ENCODE measurements at regions not wholly inside any gene's neighbourhood (a gene's known extent, or its start where the extent isn't known, plus 50 kb on each side); places are given as distances from the start of the nearest gene placed in this dataset.
"Not testable (repeated sequence)": the region's sequence is repeated elsewhere in the genome, so short reads cannot be mapped to it uniquely, and the experiment has no call there.

DNA sequence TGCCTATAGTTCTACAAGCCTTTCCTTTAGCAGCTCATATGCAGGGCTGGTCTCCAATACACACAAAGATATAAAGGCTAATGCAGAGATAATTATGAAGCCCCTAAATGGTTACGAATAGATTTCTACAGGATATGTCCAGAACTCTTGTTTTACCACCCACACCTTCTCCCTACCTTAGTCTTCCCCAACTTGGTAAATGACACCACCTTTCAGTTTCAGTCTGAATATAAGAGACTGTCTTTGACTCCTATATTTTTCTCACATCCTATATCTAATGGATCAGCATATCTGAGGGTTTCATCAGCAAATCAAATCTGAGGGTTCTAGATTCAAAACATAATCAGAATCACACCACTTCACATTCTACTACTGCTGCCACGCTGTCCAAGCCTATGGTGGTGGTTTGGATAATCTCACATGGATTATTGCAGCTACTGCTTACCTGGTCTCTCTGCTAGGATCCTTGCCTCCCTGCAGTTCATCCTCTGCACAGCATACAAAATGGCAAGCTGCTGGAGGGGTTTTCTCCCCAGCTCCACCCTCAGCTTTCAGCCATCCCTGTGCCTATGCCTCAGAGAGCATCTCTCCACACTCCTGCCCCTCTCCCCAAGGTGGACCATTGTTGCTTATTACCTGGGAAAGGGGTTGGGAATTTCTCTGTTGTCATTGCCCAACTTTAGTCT lies 178.0 kb upstream of the SPOPL start:
- DNase-seq = no peak

DNA sequence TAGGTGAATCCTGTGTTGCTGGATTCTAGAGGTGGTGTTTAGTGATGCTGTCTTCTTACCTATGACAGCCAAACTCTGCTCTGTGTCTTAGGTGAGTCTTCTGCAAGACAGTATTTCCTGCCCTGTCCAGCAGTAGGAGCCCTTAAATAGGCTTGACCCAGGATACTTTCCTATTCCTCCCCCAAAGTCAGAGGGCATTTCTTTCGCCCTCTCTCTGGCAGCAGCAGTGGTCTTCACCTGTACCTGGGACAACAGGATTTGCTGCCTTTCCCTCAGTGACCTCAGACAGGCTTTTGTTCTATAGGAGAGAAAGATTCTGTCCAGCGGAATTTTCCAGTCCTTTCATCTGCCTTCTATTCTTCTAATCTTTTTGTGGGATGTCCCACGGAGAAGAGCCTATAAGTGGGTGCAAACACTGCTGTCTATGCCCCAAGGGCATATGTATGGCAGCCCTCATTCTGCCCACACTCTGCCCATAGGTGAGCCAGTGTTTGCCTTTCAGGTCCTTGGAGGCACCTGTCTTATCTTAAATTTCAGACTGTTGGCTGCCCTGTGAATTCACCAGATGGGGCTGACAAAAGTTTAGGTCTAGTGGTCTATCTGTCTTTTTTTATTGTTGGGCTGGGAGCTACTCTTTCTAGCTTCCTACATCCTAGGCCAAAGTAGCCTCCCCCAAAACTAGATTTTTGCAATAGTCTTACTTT lies 177.3 kb upstream of the SPOPL start:
- no peak for DNase-seq

DNA sequence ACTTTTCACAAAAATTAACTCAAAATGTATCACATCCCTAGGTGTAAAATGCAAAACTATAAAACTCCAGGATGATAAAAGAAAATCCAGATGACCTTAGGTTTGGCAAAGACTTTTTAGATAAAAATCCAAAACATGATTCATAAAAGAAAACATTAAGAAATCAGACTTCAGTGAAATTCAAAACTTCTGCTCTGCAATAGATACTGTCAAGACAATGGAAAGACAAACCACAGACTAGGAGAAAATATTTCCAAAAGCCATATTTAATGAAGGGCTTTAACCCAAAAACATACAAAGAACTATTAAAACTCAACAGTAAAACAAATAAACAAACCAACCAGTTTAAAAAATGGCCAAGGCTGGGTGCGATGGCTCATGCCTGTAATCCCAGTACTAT lies 173.6 kb upstream of the SPOPL start:
- DNase-seq = no peak

DNA sequence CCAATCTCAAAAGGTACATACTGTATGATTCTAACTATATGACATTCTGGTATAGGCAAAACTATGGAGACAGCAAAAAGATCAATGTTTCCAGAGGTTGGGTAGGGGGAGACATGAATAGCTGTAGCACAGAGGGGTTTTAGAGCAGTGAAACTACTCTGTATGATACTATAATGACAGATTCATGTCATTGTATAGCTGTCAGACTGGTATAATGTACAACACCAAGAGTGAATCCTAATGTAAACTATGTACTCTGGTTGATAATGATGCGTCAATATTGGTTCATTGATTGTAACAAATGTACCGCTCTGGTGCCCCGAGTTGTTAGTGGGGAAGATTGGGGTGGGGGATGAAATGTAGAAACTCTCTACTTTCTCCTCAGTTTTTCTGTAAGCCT lies 172.4 kb upstream of the SPOPL start:
- DNase-seq = no peak

DNA sequence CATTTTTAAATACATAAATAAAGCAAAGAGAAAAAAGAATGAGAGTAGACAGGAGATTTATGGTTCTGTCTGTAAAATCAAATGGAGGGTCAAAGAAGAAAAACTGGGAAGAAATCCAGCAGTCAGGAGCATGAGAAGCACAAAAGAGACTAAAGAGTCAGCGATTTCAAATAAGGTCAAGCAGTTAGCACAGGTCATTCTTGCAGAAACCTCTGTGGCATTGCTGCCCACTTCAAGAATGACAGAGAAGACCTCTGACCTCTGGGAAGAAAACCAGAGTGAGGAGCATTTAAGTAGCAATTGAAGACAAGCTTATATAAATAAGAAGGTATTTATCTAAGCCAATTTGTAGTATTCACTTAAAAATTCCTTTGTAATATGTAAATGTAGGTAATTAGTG lies 172.0 kb upstream of the SPOPL start:
- DNase-seq = no peak

DNA sequence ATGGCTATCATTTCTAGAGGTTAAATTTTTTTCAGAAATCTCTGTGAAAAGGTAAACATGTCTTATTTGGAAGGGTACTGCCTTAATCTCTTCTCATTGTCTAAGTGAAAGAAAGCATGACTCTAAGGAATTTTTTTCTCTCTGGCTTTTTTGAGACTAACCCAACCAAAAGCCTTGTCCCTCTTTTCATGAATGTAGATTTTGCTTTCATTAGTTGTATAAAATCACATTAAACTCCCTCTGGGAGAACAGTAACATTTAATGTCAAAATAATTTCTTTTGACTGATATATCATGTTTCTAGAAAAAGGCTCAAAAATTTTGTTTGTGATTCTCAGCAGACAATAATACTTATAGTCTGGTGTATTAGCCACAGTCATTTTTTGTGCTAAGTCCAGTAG lies 168.4 kb upstream of the SPOPL start:
- no peak for DNase-seq

DNA sequence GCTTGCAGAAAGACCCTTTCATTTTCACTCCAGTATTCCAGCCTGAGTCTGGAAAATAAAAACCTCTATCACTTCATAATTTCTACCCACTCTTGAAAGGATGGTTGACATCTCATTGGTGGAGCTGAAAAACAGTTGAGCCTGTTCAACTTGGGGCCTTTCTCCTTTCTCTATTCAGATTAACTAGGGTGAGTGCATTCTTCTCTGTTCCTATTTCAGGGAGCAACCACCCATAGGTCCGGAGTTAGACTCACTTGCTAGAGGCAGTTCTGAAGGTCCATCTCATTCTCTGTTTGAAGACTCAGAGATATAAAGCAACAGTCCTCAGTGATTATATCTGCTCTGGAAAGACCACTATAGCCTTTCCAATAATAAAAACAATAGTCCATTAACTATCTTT lies 167.9 kb upstream of the SPOPL start:
- no peak for DNase-seq

DNA sequence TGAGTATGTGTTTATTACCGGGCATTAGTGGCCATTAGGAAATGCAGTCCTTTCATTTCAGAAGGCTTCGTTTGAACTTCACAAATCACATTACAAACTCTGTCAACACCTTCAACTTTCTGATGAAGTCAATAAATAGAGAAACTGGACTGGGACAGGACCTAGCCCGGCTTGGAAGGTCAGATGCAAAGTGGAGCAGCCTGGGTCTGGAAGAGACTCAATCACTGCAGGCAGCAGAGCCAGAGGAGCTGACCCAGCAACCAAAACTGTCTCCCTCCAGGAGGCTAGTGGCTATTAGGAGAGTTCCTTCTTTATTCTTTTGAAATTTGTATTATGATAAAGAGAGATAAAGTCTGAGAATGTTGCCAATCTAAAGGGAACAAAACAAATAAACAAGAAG lies 167.2 kb upstream of the SPOPL start:
- DNase-seq = no peak

DNA sequence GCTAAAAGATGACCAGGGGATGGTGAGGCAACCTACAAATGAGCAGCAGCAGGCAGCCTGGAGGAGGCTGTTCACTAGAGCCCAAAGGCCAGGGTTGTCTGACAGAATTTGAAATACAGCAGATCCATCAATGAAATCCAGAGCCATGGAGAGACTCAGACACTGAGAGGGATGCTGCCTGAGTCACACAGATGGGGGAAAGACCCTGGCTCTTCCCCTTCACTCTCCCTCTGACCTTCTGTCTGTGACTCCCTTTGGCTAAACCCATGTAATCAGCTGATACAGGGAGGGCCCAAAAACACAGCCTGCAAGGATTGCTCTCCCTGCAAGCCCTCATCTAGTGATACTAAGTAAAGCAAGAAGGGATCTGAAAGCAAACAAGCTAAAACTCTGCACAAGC lies 166.5 kb upstream of the SPOPL start:
- DNase-seq = no peak

DNA sequence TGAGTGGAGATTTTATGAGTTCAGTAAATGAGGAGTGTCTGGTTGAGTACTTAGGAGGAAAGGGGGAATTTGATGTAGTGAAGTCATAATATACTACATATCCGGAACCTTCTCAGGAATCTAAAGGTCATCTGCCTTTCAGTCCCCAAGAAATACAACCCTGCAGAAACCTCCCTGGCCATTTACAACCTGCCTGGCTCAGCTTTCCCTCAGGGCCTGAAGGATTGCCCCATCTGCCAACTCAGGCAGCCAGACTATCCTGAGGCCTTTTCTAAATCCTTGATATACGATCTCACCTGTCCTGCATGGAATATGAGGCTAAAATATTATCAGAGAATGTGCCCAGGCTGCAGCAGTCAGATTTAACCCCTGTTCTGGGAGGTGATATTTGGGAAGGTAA lies 165.4 kb upstream of the SPOPL start:
- DNase-seq = no peak

DNA sequence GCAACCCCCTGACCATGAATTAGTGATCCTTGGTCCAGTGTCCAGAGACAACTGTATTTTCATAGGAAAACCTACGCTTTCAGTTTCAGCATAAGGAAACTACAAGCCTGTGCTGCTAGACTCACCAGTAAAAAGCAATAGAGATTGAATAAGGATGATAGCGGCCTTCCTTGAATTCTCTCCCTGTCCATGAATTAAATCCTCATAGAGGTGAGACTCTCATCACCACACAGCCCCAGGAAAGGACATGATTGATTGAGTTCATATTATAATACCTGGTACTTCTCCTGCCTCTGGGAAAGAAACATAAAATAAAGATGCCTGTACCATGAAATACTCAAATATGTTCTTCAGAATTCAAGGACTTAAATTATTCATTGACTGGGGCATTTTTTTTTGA lies 146.3 kb upstream of the SPOPL start:
- DNase-seq = no peak

DNA sequence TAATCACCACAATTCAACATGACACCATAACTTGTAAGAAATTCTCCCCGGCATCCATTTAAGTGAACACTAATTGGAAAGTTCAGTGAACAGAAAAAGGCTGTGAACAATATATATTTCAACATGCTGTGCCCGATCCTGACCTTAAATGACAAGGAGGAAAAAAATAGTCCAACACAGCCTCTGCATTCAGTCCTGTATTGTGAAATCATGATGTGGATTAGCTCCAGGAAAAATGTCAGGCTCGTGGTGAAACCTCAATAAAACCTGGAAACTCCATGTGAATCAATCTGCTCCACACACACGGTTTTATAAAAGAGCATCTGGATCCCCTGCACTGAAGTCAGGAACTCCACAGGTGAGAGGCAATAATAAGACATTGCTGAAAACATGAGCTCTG lies 145.4 kb upstream of the SPOPL start:
- DNase-seq = no peak

DNA sequence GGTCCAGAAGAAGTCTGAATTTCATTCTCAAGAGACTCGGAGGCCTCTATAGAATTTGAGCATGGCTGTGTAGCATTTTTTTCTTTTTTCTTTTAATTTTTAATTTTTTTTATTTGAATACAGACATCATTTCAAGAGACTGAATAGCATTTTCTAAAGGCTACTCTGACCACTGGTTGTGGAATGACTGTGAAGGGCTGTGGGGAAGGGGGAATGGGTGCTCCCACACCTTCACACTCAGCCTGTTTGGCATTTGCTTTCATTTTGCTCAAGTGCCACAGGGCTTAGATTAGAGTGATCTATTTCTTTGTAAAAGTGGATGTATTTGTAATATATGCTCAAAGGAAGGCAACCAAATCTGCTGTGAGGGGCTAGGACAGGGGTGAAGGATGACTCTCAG lies 142.0 kb upstream of the SPOPL start:
- no peak for DNase-seq

DNA sequence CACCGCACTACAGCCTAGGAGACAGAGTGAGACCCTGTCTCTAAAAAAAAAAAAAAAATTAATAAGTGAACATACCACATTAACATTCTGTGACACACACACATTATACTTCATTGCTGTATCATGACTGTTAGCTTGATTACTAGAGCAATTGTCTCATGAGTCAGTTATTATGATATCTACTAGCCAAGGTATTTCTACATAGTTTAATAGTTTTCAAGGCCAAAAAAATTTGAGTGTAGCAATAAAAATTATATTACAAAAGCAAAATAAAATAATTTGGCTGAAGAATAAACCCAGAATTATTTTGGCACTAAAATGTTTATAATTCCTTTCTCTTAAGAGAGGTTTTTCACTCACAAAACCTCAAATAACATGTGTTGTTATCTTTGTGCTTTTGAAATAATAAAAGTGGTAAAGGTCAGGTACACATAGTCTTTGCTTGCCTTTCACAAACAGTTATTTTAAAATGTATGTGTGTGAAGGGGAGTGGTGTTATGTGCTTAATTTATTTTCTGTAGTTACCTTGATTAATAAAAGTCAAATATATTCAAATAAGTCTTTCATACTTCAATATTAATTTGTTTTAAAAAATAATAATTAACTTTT lies 136.9 kb upstream of the SPOPL start:
- DNase-seq = no peak

DNA sequence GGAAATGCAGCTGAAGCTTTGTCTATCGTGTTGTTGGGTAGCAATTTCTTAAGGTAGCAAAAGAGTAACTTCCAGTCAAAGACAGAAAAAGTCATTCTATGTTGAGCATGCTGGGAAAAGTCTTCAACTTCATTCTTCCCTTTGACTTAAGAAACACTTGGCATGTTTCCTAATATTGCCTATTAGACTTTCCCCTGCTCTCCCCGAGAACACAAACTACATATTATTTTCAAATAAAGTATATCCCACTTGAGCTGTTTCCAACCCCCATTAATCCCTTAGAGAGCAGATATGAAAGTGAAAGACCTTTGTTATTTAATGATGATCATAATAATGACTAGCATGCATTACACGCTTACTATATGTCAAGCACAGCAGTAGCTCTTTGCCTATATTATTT lies 136.0 kb upstream of the SPOPL start:
- no peak for DNase-seq

DNA sequence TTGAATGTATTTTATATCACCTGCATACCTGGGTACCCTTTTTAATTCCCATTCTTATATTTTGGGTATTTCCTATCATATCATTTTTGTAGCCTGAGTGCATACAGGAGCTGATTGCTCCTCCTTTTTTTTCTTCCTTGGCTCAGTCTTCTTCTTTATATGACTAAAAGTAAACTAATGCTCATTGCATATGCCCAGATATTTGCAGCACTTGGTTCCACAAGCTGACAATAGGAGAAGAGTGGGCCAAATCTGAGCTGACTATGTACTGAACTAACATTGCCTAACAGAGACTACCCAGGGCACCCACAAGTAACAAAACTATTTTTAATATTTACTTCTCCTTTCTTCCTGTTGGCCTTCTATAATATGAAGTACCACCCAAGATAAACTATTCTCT lies 131.7 kb upstream of the SPOPL start:
- no peak for DNase-seq

DNA sequence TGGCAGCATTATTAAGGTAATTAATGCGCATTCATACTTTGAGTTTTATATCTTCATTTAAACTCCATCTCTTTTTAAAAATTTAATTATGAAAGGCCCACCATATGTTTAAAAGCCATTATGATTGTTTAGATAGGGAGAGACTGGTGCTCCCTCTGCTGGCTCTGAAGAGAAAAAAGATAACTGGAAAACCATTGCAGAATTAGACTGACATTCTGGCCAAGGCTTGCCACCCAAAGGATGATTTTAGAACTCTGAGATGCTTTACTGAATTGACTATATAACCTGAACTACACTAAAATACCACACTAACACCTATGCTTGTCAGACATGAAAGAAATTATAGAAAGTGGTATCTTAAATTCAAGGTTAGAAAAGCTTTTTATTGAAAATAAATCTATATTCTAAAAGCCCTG lies 127.6 kb upstream of the SPOPL start:
- peak in 1 of 14 donors; percentile 4 for DNase-seq

DNA sequence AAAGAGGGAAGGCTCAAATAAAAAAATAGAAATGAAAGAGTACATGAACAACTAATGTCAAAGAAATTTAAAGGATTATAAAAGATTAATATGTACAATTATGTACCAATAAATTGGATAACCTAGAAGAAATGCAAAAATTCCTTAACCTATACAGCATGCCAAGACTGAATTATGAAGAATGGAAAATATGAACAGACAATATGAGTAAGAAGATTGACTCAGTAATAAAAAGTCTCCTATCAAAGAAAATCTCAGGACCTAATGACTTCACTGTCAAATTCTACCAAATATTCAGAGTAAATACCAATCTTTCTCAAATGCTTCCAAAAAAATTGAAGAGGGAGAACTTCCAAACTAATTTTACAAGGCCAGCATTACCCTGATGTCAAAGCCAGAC lies 120.2 kb upstream of the SPOPL start:
- no peak for DNase-seq

DNA sequence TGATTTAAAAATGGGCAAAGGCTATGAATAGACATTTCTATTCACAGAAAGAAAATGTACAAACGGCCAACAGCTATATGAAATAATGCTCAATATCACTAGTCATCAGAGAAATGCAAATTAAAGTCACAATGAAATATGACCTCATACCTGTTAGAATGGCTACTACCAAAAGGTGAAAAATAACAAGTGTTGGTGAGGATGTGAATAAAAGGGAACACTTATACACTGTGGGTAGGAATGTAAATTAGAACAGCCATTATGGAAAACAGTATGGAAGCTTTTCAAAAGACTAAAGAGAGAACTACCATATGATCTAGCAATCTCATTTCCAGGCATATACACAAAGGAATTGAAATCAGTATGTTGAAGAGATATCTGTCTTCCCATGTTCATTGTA lies 118.9 kb upstream of the SPOPL start:
- no peak for DNase-seq

DNA sequence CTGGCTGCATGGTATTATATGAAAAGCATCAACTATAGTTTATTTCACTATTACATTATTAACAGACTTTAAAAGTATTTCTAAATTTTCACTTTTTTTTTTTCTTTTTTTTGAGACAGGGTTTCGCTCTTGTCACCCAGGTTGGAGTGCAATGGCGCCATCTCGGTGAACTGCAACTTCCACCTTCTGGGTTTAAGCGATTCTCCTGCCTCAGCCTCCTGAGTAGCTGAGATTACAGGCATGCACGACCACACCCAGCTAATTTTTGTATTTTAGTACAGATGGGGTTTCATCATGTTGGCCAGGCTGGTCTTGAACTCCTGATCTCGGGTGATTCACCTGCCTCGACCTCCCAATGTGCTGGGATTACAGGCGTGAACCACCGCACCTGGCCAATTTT lies 115.4 kb upstream of the SPOPL start:
- DNase-seq = not testable (repeated sequence)

DNA sequence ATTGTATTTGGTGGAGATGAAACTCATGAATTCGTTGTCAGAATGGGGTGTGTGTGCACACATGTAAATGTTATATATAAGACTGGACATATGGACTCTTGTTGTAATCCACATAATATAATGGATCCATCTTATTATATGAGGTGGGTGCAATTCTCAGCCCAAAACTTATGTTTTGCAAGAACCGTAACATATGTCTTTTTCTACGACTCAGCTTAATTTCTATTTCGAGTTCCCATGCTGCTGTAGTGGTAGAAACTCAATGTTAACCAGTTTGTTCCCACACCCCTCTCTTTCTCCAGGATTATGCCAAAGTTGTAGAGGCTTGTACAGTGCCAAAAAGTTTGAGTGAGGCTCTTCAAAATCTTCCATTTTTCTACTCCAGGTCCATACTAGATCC lies 112.5 kb upstream of the SPOPL start:
- no peak for DNase-seq

DNA sequence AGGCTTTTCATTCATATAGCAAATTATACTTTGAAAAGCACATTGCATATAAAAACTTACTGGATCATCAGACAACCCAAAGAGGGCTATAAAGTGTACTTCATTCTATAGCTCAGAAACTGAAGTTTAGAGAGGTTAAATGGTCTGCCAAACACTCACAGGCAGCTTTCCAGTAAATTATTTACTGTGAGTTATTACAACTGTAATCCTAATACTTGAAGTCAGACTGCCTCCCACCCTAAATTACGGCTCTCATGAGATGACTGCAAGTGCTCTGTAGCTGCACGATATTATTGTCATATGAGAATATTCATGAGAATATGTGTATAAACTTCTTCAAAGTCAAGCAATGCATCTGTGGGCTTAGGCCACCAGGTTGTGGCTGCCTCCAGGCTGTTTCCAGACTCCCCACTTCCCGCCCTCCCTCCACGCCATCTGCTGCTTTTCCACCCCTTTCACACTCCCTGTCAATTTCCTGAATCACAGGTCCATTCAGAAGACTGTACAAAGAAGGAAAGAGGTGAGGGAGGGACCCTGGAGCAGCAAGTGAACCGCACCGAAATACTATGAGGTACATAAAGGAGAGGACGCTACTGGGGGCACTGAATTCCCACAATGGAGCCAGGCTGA lies 111.1 kb upstream of the SPOPL start:
- no peak for DNase-seq

DNA sequence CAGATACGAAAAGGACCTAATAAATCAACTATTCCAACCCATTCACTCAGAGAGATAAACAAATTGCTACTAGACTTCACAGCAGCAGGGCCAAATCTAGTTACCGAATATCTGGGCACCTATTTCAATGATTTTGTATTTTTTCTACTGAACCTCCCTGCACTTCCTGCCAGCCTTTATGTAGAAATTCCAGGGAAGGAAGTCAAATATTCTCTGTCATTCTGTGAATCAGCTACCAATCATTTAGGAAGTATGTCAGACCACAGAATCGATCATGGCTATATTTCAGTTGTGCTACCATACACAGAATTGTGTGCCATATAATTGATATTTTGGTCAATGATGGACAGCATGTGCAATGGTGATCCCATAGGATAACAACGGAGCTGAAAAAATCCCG lies 109.6 kb upstream of the SPOPL start:
- no peak for DNase-seq

Data from C1 segment of cervical spinal cord (tissue), 14 donors.